Duodenal mucosa (tissue), 2 donors: ENCODE measurements at regions not wholly inside any gene's neighbourhood (a gene's known extent, or its start where the extent isn't known, plus 50 kb on each side); places are given as distances from the start of the nearest gene placed in this dataset.
A peak's percentile ranks its signal among the peaks of the same experiment; 100 is the strongest.

Experiments used
- H3K27ac ChIP-seq: one replicate; pipeline ENCODE4 v1.7.0; 2013; ENCODE audit warnings: low read depth, low read length
- H3K27me3 ChIP-seq, 2 donors: one replicate each; pipeline ENCODE4 v1.7.0; 2013; ENCODE audit warnings: low read length in 2 of 2, control low read depth in 1 of 2; ENCODE audit not compliant: insufficient read depth in 2 of 2, control insufficient read depth in 1 of 2
- H3K36me3 ChIP-seq, 2 donors: one replicate each; pipeline ENCODE4 v1.7.0; 2013; ENCODE audit warnings: low read length in 2 of 2, control low read depth in 1 of 2; ENCODE audit not compliant: insufficient read depth in 2 of 2, control insufficient read depth in 1 of 2
- H3K4me1 ChIP-seq, 2 donors: one replicate each; pipeline ENCODE4 v1.7.0; 2013; ENCODE audit warnings: low read length in 2 of 2, control low read depth in 1 of 2; ENCODE audit not compliant: insufficient read depth in 2 of 2, control insufficient read depth in 1 of 2
- H3K4me3 ChIP-seq, 2 donors: one replicate each; pipeline ENCODE4 v1.7.0; 2013; ENCODE audit warnings: low read length in 2 of 2, low read depth in 1 of 2
- H3K9ac ChIP-seq, 2 donors: one replicate each; pipeline ENCODE4 v1.7.0; 2013; ENCODE audit warnings: low read length in 2 of 2, low read depth in 1 of 2
- H3K9me3 ChIP-seq, 2 donors: one replicate each; pipeline ENCODE4 v1.7.0; 2013; ENCODE audit warnings: low read length in 2 of 2, control low read depth in 1 of 2; ENCODE audit not compliant: control insufficient read depth in 1 of 2

DNA sequence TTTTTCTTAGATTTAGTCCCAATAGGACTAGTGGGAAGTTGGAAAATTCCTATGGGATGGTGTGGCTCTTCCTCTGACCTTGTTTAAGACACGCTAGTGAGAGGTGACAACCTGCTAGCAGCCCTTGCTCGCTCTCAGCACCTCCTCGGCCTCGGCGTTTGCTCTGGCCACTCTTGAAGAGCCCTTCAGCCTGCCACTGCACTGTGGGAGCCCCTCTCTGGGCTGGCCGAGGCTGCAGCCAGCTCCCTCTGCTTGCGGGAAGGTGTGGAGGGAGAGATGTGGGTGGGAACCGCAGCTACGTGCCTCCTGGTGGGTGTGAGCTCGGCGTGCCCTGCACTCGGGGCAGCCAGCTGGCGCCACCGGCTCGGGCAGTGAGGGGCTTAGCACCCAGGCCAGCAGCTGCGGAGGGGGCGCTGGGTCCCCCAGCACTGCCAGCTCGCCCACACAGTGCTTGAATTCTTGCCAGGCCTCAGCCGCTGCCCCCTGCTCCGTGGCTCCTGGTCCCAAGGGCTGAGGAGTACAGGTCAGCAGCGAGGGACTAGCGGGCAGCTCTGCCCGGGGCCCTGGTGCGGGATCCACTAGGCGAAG is 254.5 kb upstream of the ANKRD55 start:
- Histone ChIP-seq H3K4me3 (no peak overlapping the region), H3K9ac (no peak overlapping the region), H3K27ac (no peak overlapping the region), H3K4me1 (no peaks in the 10 kb centered on the region), H3K36me3 (no peaks in the 10 kb centered on the region), H3K9me3 (no peaks in the 10 kb centered on the region), H3K27me3 (no peaks in the 10 kb centered on the region)

- peaks cover 13 to 18% of the 10 kb centered on the region in 2 donors for H3K4me1 ChIP-seq
- H3K9ac ChIP-seq, result peak overlapping the region in 1 of 2 donors; percentile 62
- peak overlapping the region; percentile 81 for H3K4me3 ChIP-seq
- H3K9me3 ChIP-seq, result no peaks in the 10 kb centered on the region
- peaks cover 0 to 5% of the 10 kb centered on the region in 2 donors for H3K27me3 ChIP-seq
- H3K27ac ChIP-seq, result no peak overlapping the region
- no peaks in the 10 kb centered on the region for H3K36me3 ChIP-seq
Observed at GRCh38 chr5:56482363-56482762, 249.2 kb upstream of the ANKRD55 start.

GRCh38 chr5:56481428-56482357 is 248.6 kb upstream of the ANKRD55 start:
- Histone ChIP-seq H3K27ac (peak overlapping the region; percentile 82), H3K27me3 (peaks cover 0 to 5% of the 10 kb centered on the region in 2 donors), H3K4me3 (peak overlapping the region; percentile 81), H3K4me1 (peaks cover 13 to 18% of the 10 kb centered on the region in 2 donors), H3K36me3 (no peaks in the 10 kb centered on the region), H3K9ac (peak overlapping the region; percentile 62 to 65), H3K9me3 (no peaks in the 10 kb centered on the region)

DNA sequence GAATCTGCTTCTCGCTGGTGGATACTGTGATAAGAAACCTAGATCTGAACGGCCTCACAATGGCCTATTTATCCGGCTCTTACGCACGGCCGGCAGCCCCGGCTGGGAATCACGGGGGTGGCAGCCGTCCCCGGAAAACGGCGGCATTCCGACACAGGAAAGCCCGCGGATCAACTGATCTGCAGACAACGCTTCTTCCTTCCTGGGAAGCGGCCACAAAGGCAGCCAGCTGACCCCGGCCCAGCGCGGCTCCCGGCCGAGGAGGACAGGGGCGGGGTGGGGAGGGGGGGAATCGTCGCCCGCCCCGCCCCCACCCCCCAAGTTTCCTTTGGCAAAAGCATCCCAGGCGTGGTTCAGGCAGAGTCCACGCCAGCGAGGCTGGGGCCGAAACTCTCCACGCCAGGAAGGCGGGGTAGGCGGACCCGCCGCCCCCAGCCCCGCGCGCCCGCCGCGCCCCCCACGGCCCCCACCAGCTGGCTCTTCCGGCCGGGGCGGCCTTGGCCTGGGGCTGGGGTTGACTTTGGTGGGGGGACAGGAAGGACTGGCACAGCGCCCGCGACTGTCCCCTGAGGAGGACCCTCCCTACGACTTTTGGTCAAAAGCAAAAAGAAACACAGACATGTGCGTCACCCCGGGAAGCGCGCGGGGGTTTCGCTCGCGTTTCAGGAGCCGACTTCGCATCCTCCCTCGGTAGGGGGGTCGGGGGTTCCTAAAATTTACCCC is 247.7 kb upstream of the ANKRD55 start:
- Histone ChIP-seq H3K9me3 (no peaks in the 10 kb centered on the region), H3K27ac (peak overlapping the region; percentile 82), H3K4me1 (peaks cover 13 to 18% of the 10 kb centered on the region in 2 donors), H3K4me3 (peak overlapping the region; percentile 81), H3K27me3 (peaks cover 0 to 5% of the 10 kb centered on the region in 2 donors), H3K36me3 (no peaks in the 10 kb centered on the region), H3K9ac (peak overlapping the region; percentile 62 to 65)

DNA sequence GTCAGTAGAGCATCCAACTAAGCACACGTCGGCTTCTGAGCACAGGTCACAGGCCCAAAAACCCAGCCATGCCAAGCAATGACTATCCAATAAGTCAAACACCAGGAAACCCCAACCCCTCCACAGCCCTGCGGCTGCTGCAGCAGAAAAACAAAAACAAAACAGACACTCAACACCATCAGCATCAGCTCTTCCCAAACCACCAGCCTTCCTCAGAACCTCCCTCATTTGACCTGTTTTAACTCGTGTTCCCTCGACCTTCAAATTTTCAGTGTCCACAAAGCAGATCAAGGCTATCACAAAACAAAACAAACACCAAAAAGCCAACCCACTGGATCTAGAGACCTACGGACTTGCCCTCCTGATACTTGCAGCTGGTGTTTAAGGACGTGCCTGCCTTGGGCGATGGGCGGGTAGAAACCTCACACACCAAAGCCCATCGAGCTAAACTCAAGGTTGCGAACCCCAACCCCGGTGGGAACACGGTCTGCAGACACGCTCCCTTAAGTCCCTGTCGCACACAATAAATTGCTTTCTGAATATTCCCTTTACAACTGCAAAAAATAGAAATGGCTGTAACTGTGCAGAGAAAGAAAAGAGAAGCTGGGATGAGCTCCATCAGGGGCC is 247.1 kb upstream of the ANKRD55 start:
- H3K4me3 ChIP-seq, result peak overlapping the region; percentile 81
- H3K27ac ChIP-seq, result peak overlapping the region; percentile 82
- H3K9me3 ChIP-seq, result no peaks in the 10 kb centered on the region
- peak overlapping the region; percentile 15 to 62 for H3K9ac ChIP-seq
- H3K27me3 ChIP-seq, result peaks cover 0 to 5% of the 10 kb centered on the region in 2 donors
- no peaks in the 10 kb centered on the region for H3K36me3 ChIP-seq
- peaks cover 13 to 18% of the 10 kb centered on the region in 2 donors for H3K4me1 ChIP-seq

GRCh38 chr5:56479696-56480077 is 246.6 kb upstream of the ANKRD55 start:
- peaks cover 13 to 18% of the 10 kb centered on the region in 2 donors for H3K4me1 ChIP-seq
- peak overlapping the region in 1 of 2 donors; percentile 81 for H3K4me3 ChIP-seq
- peaks cover 0 to 5% of the 10 kb centered on the region in 2 donors for H3K27me3 ChIP-seq
- H3K27ac ChIP-seq, result peak overlapping the region; percentile 82
- no peaks in the 10 kb centered on the region for H3K36me3 ChIP-seq
- H3K9me3 ChIP-seq, result no peaks in the 10 kb centered on the region
- H3K9ac ChIP-seq, result peak overlapping the region in 1 of 2 donors; percentile 15

GRCh38 chr5:56479126-56479525 is 246.0 kb upstream of the ANKRD55 start:
- H3K36me3 ChIP-seq, result no peaks in the 10 kb centered on the region
- H3K4me1 ChIP-seq, result peaks cover 13 to 18% of the 10 kb centered on the region in 2 donors
- H3K27ac ChIP-seq, result no peak overlapping the region
- H3K27me3 ChIP-seq, result peaks cover 0 to 5% of the 10 kb centered on the region in 2 donors
- H3K9me3 ChIP-seq, result no peaks in the 10 kb centered on the region
- no peak overlapping the region for H3K9ac ChIP-seq
- peak overlapping the region in 1 of 2 donors; percentile 1 for H3K4me3 ChIP-seq

DNA sequence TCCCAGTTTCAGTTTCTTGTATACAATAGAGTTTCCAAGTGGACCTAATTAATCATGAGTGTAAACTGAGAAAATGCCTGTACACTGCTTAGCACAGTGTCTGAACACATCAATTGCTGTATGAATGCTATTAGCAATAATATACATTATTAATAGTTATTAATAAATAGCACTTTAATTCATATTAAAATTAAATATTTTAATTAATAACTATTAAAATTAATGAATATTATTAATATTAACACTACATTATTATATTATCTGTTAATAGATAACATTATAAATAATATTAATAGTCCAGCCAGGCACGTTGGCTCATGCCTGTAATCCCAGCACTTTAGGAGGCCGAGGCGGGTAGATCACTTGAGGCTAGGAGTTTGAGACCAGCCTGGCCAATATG is 244.9 kb upstream of the ANKRD55 start:
- H3K4me1 ChIP-seq, result peaks cover 13 to 18% of the 10 kb centered on the region in 2 donors
- no peaks in the 10 kb centered on the region for H3K36me3 ChIP-seq
- H3K27ac ChIP-seq, result no peak overlapping the region
- no peak overlapping the region for H3K9ac ChIP-seq
- H3K9me3 ChIP-seq, result no peaks in the 10 kb centered on the region
- H3K4me3 ChIP-seq, result no peak overlapping the region
- H3K27me3 ChIP-seq, result peaks cover 0 to 5% of the 10 kb centered on the region in 2 donors

DNA sequence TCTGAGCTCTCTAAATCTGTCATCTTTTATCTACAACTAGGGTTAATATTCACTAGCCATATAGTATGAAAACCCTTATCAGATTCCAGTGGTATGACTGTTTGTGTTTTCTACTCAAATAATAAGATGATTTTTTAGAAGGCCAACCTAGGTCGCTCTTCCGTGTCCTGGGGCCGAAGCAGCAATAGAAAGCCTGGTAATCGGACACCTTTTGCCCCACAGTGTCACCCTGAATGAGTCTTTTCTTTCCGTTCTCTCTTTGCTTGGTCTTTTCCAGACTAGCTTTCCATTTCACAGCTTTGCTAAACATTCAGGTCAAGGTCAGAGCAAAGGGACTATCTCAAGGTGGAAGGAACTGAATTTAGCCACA is 243.3 kb upstream of the ANKRD55 start:
- peaks cover 0 to 4% of the 10 kb centered on the region in 2 donors for H3K27me3 ChIP-seq
- H3K4me1 ChIP-seq, result peaks cover 6 to 9% of the 10 kb centered on the region in 2 donors
- H3K9ac ChIP-seq, result no peak overlapping the region
- H3K9me3 ChIP-seq, result no peaks in the 10 kb centered on the region
- H3K4me3 ChIP-seq, result no peak overlapping the region
- no peak overlapping the region for H3K27ac ChIP-seq
- no peaks in the 10 kb centered on the region for H3K36me3 ChIP-seq
